D721Med (cell line): ENCODE measurements at regions not wholly inside any gene's neighbourhood (a gene's known extent, or its start where the extent isn't known, plus 50 kb on each side); places are given as distances from the start of the nearest gene placed in this dataset.

Experiments
- DNase-seq: peaks from one replicate; pipeline ENCODE4 v3.0.0; 2011; ENCODE audit warnings: low spot score; ENCODE audit not compliant: insufficient read length
- FAIRE-seq: peaks from 2 replicates; lab custom pipeline; 2011; peaks lifted over from hg19 to GRCh38; lab: Jason Lieb, UNC
- TF ChIP-seq, protein P1 (sequence below): IDR thresholded peaks from 2 replicates; pipeline ENCODE4 v1.5.1; 2012; ENCODE audit warnings: mild to moderate bottlenecking, control low read depth; ENCODE audit not compliant: insufficient read depth; ENCODE audit errors: missing control alignments

DNA sequence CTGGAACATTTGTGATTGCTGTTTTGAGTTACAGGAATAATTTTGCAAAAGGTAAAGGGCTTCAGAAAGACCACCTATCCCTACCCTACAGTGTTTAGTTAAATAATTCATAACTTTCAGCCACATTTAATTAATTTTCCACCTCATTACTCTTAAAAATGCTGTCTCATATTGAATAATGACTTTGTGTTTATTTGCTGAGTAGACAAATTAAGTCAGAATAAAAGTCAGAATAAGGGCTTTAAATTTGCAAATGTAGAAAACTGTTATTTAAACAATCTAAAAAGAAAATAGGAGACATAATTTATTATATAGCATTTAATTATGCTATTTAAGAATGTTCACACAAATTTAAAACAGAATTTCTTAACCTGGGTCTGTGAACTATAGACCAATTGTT lies 293.7 kb upstream of the RIMS1 start:
- no peak for FAIRE-seq
- no peak for DNase-seq
- TF ChIP-seq, protein P1, sequence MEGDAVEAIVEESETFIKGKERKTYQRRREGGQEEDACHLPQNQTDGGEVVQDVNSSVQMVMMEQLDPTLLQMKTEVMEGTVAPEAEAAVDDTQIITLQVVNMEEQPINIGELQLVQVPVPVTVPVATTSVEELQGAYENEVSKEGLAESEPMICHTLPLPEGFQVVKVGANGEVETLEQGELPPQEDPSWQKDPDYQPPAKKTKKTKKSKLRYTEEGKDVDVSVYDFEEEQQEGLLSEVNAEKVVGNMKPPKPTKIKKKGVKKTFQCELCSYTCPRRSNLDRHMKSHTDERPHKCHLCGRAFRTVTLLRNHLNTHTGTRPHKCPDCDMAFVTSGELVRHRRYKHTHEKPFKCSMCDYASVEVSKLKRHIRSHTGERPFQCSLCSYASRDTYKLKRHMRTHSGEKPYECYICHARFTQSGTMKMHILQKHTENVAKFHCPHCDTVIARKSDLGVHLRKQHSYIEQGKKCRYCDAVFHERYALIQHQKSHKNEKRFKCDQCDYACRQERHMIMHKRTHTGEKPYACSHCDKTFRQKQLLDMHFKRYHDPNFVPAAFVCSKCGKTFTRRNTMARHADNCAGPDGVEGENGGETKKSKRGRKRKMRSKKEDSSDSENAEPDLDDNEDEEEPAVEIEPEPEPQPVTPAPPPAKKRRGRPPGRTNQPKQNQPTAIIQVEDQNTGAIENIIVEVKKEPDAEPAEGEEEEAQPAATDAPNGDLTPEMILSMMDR: no peak

DNA sequence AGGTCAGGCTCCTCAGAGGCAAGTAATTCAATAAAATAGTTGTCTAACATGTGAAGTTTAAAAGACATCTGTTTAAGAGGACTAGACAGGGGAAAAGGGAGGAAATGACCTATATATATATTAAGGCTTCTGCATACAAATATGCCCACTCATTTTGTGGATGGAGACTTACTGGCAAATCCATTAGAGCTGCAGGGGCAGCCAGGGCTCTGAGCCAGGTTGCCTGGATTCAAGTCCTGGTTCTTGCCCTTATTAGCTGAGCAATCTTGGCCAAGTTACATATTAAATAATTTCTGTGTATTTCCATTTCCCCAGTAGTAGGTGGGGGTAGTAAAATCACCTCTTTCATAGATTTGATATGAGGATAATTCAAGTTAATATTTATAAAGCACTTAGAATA lies 287.0 kb upstream of the RIMS1 start:
- FAIRE-seq (no peak), DNase-seq (no peak)
- TF ChIP-seq, protein P1: no peak

DNA sequence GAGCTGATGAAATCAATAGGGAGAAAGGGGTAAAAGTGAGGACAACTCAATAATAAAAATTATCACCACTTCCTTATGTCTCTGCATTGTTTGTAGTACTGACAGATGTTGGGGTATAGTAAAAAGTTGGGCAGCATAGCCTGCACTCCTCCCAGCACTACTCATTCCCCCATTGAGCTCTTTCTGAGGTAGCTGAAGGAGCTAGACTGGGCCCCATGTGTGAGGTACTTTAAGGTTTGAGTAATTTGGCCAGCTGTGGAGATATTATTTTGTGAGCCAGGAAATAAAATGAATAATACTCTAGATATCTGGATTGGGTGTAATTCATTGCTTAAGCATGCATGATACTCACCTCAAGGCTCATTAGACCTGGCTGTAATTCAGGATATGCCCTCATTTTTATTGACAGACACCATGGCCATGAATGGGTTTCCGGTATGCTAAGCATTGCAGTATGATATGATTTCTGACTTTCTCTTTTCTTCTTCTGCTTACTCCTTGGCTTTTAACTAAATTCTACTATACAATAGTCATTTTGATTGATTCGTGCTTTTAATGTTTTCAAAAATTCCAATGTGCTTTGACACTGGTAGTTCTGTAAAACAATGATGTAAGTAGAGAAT lies 283.9 kb upstream of the RIMS1 start:
- no peak for DNase-seq

DNA sequence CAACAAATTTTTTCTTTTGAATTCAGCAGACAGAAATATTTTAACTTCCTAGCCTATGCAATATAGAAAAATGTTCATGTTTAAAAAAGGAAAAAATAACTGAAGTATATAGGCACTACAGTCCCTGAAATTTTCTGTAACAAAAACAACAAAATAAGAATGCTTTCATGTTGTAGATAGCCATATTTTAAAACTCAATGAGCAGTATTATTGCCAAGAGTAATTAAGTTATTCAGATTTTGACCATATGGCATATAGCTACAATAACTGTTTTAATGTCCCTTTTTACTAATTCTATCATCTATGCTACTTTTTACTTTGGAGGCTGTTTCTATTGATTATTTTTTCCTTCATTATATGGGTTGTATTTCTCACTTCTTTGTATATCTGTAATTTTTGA lies 283.3 kb upstream of the RIMS1 start:
- DNase-seq (no peak), FAIRE-seq (no peak)
- TF ChIP-seq, protein P1: no peak

More for the DNA sequence above, 283.9 kb upstream of the RIMS1 start:
- TF ChIP-seq, protein P1: no peak
- FAIRE-seq: no peak

DNA sequence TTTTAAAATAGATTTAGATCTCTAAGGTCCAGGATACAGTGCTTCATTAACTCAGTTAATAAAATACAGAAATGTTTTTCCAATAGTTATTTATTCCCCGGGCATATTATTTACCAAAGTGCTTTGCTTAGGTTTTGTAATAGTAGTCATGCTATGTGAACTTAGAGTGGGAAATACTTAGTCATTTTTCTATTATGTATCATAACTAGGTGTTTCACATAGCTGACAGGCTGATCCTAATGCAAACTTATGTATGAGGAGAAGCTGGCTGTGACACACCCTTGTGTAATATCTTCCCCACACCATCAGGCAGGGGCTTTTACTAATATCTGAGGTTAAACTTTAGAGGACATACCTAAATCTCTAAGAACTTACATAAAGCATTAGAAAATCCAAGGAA lies 277.7 kb upstream of the RIMS1 start:
- TF ChIP-seq, protein P1: no peak
- FAIRE-seq: no peak

DNA sequence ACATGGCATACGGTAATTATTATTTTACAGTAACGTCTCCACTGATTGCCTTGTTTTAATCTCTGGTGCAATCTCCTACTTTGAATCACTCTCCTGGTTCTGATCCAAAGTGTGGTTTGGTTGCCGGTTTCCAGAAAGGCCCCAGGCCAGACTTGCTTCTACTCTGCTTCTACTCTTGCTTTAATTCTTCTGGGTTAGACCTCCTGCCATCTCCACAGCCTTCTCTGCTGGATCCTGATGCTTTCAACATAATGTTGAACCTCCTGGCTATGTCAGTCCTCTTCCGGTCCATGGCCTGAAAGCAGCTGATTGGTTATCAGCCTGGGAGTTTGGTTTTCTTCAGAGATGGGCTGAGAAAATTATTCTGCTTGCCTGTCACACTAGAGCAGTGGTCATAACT lies 266.5 kb upstream of the RIMS1 start:
- FAIRE-seq: no peak
- TF ChIP-seq, protein P1: no peak
- DNase-seq: no peak

More for the DNA sequence above, 277.7 kb upstream of the RIMS1 start:
- DNase-seq: no peak

DNA sequence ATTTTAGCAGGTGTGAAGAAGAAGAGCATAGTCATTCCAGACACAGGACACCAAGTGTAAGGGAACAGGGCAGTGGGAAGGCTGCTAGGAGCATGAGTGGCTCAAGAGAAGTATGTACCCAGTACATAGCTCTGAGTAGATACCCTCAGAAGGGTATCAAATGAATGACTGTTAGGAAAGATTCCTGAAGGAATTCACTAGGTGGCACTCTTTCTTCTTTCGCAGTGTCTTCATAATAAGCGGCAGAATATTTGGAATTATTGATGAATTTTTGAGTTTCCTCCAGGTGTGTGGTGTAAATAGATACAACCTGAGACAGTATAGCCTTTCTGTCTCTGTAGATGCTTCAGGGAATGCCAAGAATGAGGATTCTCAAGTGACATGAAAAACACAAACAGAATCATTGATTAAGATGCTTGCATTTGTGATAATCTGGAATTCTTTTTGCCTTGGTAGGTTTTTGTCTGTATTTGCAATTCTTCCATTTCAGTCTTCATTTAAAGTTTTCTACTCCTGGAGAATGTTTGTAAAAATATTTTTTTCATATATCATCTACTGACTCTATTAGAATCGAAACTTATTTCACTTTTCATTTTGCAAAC lies 264.3 kb upstream of the RIMS1 start:
- DNase-seq (no peak), FAIRE-seq (no peak)
- TF ChIP-seq, protein P1: peak; percentile 21
